ENCODE measurements at regions not wholly inside any gene's neighbourhood (a gene's known extent, or its start where the extent isn't known, plus 50 kb on each side); places are given as distances from the start of the nearest gene placed in this dataset.

DNA sequence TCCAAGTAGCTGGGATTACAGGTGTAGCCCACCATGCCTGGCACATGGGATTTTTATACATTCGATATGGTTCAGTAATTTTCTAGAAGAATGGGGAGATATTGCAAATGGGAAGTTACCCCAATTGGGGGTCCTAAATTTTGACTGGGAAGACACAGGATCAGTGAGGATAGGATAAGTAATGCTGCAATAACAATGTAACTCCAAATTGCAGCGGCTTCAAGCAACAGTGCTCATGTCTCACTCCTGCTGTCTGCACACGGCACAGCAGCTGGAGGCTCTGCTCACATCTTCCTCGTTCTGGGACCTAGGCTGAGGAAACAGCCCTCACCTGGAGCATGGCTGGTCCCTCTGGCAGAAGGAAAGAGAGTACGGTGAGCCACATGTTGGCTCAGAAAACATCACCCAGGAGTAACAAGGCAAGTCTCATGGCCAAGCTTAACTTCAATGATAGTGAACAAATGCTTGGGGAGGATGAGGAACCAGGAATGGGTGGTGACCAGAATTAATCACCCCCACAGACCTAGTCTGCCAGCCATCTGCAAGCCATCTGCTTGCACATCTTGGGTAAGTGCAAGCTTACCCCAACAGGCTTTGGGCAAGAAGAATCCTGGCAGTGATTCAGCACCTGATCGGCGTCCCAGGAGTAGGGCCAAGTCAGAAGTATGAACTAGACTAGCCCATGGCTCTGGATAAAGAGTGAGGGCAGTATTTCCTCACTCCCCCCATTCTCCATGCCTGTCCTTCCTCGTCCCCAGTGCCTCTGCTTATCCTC is 229.2 kb downstream of the COPRS start:
- peaks cover 3% of the 10 kb centered on the region for H3K9me3 Mint-ChIP-seq (ENCODE audit: low read depth, unreplicated experiment)
- CTCF ChIA-PET = no interaction called here
- TF ChIP-seq, protein P1, sequence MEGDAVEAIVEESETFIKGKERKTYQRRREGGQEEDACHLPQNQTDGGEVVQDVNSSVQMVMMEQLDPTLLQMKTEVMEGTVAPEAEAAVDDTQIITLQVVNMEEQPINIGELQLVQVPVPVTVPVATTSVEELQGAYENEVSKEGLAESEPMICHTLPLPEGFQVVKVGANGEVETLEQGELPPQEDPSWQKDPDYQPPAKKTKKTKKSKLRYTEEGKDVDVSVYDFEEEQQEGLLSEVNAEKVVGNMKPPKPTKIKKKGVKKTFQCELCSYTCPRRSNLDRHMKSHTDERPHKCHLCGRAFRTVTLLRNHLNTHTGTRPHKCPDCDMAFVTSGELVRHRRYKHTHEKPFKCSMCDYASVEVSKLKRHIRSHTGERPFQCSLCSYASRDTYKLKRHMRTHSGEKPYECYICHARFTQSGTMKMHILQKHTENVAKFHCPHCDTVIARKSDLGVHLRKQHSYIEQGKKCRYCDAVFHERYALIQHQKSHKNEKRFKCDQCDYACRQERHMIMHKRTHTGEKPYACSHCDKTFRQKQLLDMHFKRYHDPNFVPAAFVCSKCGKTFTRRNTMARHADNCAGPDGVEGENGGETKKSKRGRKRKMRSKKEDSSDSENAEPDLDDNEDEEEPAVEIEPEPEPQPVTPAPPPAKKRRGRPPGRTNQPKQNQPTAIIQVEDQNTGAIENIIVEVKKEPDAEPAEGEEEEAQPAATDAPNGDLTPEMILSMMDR (IDR thresholded peaks at IDR 0.05; ENCODE audit: unreplicated experiment) = no peak
- no peak for DNase-seq
- peaks cover 8% of the 10 kb centered on the region for H3K4me1 Mint-ChIP-seq (ENCODE audit: low read depth, unreplicated experiment)
- H3K36me3 Mint-ChIP-seq (ENCODE audit: insufficient read depth, unreplicated experiment) = no peaks in the 10 kb centered on the region
- H3K27me3 Mint-ChIP-seq (ENCODE audit: unreplicated experiment) = peaks cover 13% of the 10 kb centered on the region
- intact Hi-C loops (cut with micrococcal nuclease; ENCODE audit: unreplicated experiment) = no loop called here
- no peak overlapping the region for H3K27ac Mint-ChIP-seq (ENCODE audit: unreplicated experiment)
- no TSS peak for BruUV-seq (replicated peaks)
- H3K4me3 Mint-ChIP-seq (ENCODE audit: low read depth, unreplicated experiment) = no peak overlapping the region

DNA sequence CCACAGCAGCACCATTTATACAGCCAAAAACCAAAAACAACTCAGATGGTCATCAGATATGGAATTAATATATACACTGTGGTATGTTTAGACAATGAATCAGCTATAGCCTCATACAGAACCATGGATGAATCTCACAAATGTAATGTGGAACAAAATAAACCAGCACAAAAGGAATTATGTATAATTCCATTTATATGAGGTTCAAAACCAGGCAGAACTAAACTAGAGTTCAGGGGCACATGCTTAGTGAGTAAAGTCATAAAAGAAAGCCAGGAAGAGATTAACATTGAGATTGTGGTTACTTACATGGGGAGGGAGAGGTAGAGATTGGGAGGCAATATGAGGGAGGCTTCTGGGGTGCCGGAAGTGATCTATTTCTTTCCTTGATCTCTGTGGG is 231.1 kb downstream of the COPRS start:
- no peak overlapping the region for H3K27ac Mint-ChIP-seq (ENCODE audit: unreplicated experiment)
- no TSS peak for BruUV-seq (replicated peaks)
- no peak for DNase-seq
- intact Hi-C loops (cut with micrococcal nuclease; ENCODE audit: unreplicated experiment) = no loop called here
- H3K9me3 Mint-ChIP-seq (ENCODE audit: low read depth, unreplicated experiment) = peaks cover 3% of the 10 kb centered on the region
- H3K4me3 Mint-ChIP-seq (ENCODE audit: low read depth, unreplicated experiment) = no peak overlapping the region
- no peaks in the 10 kb centered on the region for H3K36me3 Mint-ChIP-seq (ENCODE audit: insufficient read depth, unreplicated experiment)
- peaks cover 18% of the 10 kb centered on the region for H3K4me1 Mint-ChIP-seq (ENCODE audit: low read depth, unreplicated experiment)
- TF ChIP-seq, protein P1 (IDR thresholded peaks at IDR 0.05; ENCODE audit: unreplicated experiment) = no peak
- CTCF ChIA-PET = no interaction called here
- no peaks in the 10 kb centered on the region for H3K27me3 Mint-ChIP-seq (ENCODE audit: unreplicated experiment)

DNA sequence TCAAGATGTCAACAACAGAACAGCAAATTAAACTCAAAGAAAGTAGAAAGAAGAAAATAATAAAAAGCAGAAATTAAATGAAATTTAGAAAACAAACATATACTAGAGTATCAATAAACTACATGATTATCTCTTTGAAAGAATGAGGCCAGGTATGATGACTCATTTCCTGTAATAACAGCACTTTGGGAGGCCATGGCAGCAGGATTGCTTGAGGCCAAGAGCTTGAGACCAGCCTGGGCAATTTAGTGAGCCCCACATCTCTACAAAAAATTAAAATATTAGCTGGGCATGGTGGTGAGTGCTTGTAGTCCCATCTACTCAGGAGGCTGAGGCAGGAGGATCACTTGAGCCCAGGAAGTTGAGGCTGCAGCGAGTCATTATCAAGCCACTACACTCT is 232.5 kb downstream of the RAB11FIP4 start:
- peaks cover 3% of the 10 kb centered on the region for H3K9me3 Mint-ChIP-seq (ENCODE audit: low read depth, unreplicated experiment)
- peaks cover 18% of the 10 kb centered on the region for H3K4me1 Mint-ChIP-seq (ENCODE audit: low read depth, unreplicated experiment)
- no peaks in the 10 kb centered on the region for H3K27me3 Mint-ChIP-seq (ENCODE audit: unreplicated experiment)
- TF ChIP-seq, protein P1 (IDR thresholded peaks at IDR 0.05; ENCODE audit: unreplicated experiment) = no peak
- intact Hi-C loops (cut with micrococcal nuclease; ENCODE audit: unreplicated experiment) = no loop called here
- CTCF ChIA-PET = no interaction called here
- no peak overlapping the region for H3K4me3 Mint-ChIP-seq (ENCODE audit: low read depth, unreplicated experiment)
- H3K36me3 Mint-ChIP-seq (ENCODE audit: insufficient read depth, unreplicated experiment) = no peaks in the 10 kb centered on the region
- DNase-seq = no peak
- no peak overlapping the region for H3K27ac Mint-ChIP-seq (ENCODE audit: unreplicated experiment)
- BruUV-seq (replicated peaks) = no TSS peak

DNA sequence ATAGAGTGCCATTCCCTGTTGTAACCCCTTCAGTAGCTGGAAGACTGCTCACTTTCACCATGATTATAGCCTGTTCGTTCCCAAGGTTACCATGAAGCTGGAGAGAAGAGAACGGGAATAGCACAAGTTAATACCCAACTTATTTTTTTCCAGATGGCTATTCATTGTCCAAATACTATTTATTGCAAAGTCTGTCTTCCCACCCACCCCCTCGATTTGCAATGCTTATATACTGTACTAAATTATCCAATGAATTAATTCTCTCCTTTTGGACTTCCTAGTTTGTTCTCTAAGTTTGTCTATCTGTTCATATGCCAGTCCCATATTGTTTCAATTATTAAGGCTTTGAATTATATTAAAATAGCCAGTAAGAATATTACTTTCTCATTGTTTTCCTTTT is 231.0 kb downstream of the RAB11FIP4 start:
- intact Hi-C loops (cut with micrococcal nuclease; ENCODE audit: unreplicated experiment) = no loop called here
- no peaks in the 10 kb centered on the region for H3K27me3 Mint-ChIP-seq (ENCODE audit: unreplicated experiment)
- no TSS peak for BruUV-seq (replicated peaks)

More for the DNA sequence above, 231.0 kb downstream of the RAB11FIP4 start:
- H3K9me3 Mint-ChIP-seq (ENCODE audit: low read depth, unreplicated experiment) = peaks cover 3% of the 10 kb centered on the region
- no peaks in the 10 kb centered on the region for H3K36me3 Mint-ChIP-seq (ENCODE audit: insufficient read depth, unreplicated experiment)
- peaks cover 9% of the 10 kb centered on the region for H3K4me1 Mint-ChIP-seq (ENCODE audit: low read depth, unreplicated experiment)
- no peak for DNase-seq
- TF ChIP-seq, protein P1 (IDR thresholded peaks at IDR 0.05; ENCODE audit: unreplicated experiment) = no peak
- CTCF ChIA-PET = no interaction called here
- H3K27ac Mint-ChIP-seq (ENCODE audit: unreplicated experiment) = no peak overlapping the region
- no peak overlapping the region for H3K4me3 Mint-ChIP-seq (ENCODE audit: low read depth, unreplicated experiment)
